HEK293 (cell line): ENCODE measurements at regions not wholly inside any gene's neighbourhood (a gene's known extent, or its start where the extent isn't known, plus 50 kb on each side); places are given as distances from the start of the nearest gene placed in this dataset.

Experiments used
- GLI4 ChIP-seq: fragments of 450-650 bp; formaldehyde crosslinking; IDR thresholded peaks from 2 replicates; pipeline ENCODE4 v1.5.1; 2016; ENCODE audit warnings: missing biosample characterization, missing genetic modification characterization
- HOXD13 ChIP-seq: sonication (generic); formaldehyde crosslinking; IDR thresholded peaks from 2 replicates; pipeline ENCODE4 v1.8.0; 2022; ENCODE audit warnings: missing genetic modification reagents, borderline replicate concordance
- OVOL3 ChIP-seq: fragments of 450-650 bp; formaldehyde crosslinking; IDR thresholded peaks from 2 replicates; pipeline ENCODE4 v1.5.1; 2016; ENCODE audit warnings: missing biosample characterization, missing genetic modification characterization
- ZBTB20 ChIP-seq: fragments of 450-650 bp; formaldehyde crosslinking; IDR thresholded peaks from 2 replicates; pipeline ENCODE4 v1.5.1; 2016; ENCODE audit warnings: missing biosample characterization, missing genetic modification characterization
- ZFP37 ChIP-seq: fragments of 450-650 bp; formaldehyde crosslinking; IDR thresholded peaks from 2 replicates; pipeline ENCODE4 v1.5.1; 2016; ENCODE audit warnings: missing biosample characterization, missing genetic modification characterization
- ZNF138 ChIP-seq: fragments of 450-650 bp; formaldehyde crosslinking; IDR thresholded peaks from 2 replicates; pipeline ENCODE4 v1.5.1; 2016; ENCODE audit warnings: missing biosample characterization, missing genetic modification characterization, borderline replicate concordance
- ZNF184 ChIP-seq: fragments of 450-650 bp; IDR thresholded peaks from 2 replicates; pipeline ENCODE4 v1.5.1; 2018; ENCODE audit warnings: missing biosample characterization, mild to moderate bottlenecking, missing genetic modification characterization
- ZNF239 ChIP-seq: fragments of 450-650 bp; formaldehyde crosslinking; IDR thresholded peaks from 2 replicates; pipeline ENCODE4 v1.5.1; 2016; ENCODE audit warnings: missing biosample characterization, missing genetic modification characterization
- ZNF37A ChIP-seq: fragments of 450-650 bp; IDR thresholded peaks from 2 replicates; pipeline ENCODE4 v1.5.1; 2018; ENCODE audit warnings: missing biosample characterization, missing genetic modification characterization
- TF ChIP-seq, protein P1 (sequence below): fragments of 450-650 bp; formaldehyde crosslinking; IDR thresholded peaks from 2 replicates; pipeline ENCODE4 v1.5.1; 2016; ENCODE audit warnings: missing biosample characterization, missing genetic modification characterization
- TF ChIP-seq, protein P2 (sequence below): fragments of 450-650 bp; formaldehyde crosslinking; IDR thresholded peaks from 2 replicates; pipeline ENCODE4 v1.5.1; 2016; ENCODE audit warnings: missing biosample characterization, missing genetic modification characterization
- TF ChIP-seq, protein P3 (sequence below): fragments of 450-650 bp; formaldehyde crosslinking; IDR thresholded peaks from 2 replicates; pipeline ENCODE4 v1.5.1; 2016; ENCODE audit warnings: missing biosample characterization, missing genetic modification characterization
- TF ChIP-seq, protein P4 (sequence below): fragments of 450-650 bp; IDR thresholded peaks from 2 replicates; pipeline ENCODE4 v1.5.1; 2018; ENCODE audit warnings: missing biosample characterization, mild to moderate bottlenecking, missing genetic modification characterization
- TF ChIP-seq, protein P5 (sequence below): fragments of 450-650 bp; formaldehyde crosslinking; IDR thresholded peaks from 2 replicates; pipeline ENCODE4 v1.5.1; 2016; ENCODE audit warnings: missing biosample characterization, missing genetic modification characterization

DNA sequence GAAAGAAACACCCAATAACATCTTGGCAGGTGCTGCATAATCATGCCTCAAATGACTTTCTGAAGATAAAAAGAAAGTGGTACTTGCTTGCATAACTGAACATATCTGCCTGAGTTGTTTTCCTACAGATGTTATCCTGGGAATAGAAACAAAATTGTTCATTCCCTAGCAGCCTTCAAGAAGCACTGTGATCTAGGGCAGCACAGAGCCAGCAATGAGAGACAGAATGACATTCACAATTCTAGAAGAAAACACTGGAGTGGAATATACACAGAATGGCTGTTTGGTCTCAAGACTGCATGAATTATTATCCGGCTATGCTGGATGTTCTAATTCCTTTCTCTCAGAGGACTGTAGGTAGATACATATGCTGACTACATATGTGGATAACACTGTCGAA lies 790.9 kb downstream of the PDHA2 start:
- TF ChIP-seq, protein P1, sequence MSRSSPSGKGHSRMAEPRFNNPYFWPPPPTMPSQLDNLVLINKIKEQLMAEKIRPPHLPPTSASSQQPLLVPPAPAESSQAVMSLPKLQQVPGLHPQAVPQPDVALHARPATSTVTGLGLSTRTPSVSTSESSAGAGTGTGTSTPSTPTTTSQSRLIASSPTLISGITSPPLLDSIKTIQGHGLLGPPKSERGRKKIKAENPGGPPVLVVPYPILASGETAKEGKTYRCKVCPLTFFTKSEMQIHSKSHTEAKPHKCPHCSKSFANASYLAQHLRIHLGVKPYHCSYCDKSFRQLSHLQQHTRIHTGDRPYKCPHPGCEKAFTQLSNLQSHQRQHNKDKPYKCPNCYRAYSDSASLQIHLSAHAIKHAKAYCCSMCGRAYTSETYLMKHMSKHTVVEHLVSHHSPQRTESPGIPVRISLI, result no peak
- TF ChIP-seq, protein P2, sequence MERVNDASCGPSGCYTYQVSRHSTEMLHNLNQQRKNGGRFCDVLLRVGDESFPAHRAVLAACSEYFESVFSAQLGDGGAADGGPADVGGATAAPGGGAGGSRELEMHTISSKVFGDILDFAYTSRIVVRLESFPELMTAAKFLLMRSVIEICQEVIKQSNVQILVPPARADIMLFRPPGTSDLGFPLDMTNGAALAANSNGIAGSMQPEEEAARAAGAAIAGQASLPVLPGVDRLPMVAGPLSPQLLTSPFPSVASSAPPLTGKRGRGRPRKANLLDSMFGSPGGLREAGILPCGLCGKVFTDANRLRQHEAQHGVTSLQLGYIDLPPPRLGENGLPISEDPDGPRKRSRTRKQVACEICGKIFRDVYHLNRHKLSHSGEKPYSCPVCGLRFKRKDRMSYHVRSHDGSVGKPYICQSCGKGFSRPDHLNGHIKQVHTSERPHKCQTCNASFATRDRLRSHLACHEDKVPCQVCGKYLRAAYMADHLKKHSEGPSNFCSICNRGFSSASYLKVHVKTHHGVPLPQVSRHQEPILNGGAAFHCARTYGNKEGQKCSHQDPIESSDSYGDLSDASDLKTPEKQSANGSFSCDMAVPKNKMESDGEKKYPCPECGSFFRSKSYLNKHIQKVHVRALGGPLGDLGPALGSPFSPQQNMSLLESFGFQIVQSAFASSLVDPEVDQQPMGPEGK, result no peak
- TF ChIP-seq, protein P3, sequence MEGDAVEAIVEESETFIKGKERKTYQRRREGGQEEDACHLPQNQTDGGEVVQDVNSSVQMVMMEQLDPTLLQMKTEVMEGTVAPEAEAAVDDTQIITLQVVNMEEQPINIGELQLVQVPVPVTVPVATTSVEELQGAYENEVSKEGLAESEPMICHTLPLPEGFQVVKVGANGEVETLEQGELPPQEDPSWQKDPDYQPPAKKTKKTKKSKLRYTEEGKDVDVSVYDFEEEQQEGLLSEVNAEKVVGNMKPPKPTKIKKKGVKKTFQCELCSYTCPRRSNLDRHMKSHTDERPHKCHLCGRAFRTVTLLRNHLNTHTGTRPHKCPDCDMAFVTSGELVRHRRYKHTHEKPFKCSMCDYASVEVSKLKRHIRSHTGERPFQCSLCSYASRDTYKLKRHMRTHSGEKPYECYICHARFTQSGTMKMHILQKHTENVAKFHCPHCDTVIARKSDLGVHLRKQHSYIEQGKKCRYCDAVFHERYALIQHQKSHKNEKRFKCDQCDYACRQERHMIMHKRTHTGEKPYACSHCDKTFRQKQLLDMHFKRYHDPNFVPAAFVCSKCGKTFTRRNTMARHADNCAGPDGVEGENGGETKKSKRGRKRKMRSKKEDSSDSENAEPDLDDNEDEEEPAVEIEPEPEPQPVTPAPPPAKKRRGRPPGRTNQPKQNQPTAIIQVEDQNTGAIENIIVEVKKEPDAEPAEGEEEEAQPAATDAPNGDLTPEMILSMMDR (tag by site-specific recombination), result no peak
- no peak for TF ChIP-seq ZNF239 (tag by site-specific recombination)
- no peak for TF ChIP-seq HOXD13
- no peak for TF ChIP-seq ZNF184 (tag by site-specific recombination)
- no peak for TF ChIP-seq GLI4 (tag by site-specific recombination)
- no peak for TF ChIP-seq OVOL3
- TF ChIP-seq, protein P4, sequence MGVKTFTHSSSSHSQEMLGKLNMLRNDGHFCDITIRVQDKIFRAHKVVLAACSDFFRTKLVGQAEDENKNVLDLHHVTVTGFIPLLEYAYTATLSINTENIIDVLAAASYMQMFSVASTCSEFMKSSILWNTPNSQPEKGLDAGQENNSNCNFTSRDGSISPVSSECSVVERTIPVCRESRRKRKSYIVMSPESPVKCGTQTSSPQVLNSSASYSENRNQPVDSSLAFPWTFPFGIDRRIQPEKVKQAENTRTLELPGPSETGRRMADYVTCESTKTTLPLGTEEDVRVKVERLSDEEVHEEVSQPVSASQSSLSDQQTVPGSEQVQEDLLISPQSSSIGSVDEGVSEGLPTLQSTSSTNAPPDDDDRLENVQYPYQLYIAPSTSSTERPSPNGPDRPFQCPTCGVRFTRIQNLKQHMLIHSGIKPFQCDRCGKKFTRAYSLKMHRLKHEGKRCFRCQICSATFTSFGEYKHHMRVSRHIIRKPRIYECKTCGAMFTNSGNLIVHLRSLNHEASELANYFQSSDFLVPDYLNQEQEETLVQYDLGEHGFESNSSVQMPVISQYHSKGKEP (tag by site-specific recombination), result no peak
- TF ChIP-seq ZNF138, result no peak
- TF ChIP-seq, protein P5, sequence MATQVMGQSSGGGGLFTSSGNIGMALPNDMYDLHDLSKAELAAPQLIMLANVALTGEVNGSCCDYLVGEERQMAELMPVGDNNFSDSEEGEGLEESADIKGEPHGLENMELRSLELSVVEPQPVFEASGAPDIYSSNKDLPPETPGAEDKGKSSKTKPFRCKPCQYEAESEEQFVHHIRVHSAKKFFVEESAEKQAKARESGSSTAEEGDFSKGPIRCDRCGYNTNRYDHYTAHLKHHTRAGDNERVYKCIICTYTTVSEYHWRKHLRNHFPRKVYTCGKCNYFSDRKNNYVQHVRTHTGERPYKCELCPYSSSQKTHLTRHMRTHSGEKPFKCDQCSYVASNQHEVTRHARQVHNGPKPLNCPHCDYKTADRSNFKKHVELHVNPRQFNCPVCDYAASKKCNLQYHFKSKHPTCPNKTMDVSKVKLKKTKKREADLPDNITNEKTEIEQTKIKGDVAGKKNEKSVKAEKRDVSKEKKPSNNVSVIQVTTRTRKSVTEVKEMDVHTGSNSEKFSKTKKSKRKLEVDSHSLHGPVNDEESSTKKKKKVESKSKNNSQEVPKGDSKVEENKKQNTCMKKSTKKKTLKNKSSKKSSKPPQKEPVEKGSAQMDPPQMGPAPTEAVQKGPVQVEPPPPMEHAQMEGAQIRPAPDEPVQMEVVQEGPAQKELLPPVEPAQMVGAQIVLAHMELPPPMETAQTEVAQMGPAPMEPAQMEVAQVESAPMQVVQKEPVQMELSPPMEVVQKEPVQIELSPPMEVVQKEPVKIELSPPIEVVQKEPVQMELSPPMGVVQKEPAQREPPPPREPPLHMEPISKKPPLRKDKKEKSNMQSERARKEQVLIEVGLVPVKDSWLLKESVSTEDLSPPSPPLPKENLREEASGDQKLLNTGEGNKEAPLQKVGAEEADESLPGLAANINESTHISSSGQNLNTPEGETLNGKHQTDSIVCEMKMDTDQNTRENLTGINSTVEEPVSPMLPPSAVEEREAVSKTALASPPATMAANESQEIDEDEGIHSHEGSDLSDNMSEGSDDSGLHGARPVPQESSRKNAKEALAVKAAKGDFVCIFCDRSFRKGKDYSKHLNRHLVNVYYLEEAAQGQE (tag by site-specific recombination), result no peak
- TF ChIP-seq ZNF37A, result no peak
- TF ChIP-seq ZBTB20 (tag by site-specific recombination), result no peak
- TF ChIP-seq ZFP37 (tag by site-specific recombination), result no peak
